Lower lobe of right lung (tissue), 2 donors: ENCODE measurements at regions not wholly inside any gene's neighbourhood (a gene's known extent, or its start where the extent isn't known, plus 50 kb on each side); places are given as distances from the start of the nearest gene placed in this dataset.
"Not testable (repeated sequence)": the region's sequence is repeated elsewhere in the genome, so short reads cannot be mapped to it uniquely, and the experiment has no call there.

Experiments
- ATAC-seq, 2 donors: fragments of 200-7000 bp; cut with Tn5 transposase; one replicate each; pipeline ENCODE4 v1.9.1; 2020 to 2022; ENCODE audit warnings: mild to moderate bottlenecking in 2 of 2, moderate library complexity in 2 of 2
- DNase-seq: peaks from one replicate; pipeline ENCODE4 v3.0.0-alpha.2; 2020
- H3K27ac ChIP-seq: fragments of 200-600 bp; one replicate; pipeline ENCODE4 v1.8.0; 2022
- H3K27me3 ChIP-seq: fragments of 200-600 bp; one replicate; pipeline ENCODE4 v1.8.0; 2022; ENCODE audit warnings: low read depth
- H3K36me3 ChIP-seq: fragments of 200-600 bp; one replicate; pipeline ENCODE4 v1.8.0; 2022; ENCODE audit warnings: mild to moderate bottlenecking
- H3K4me1 ChIP-seq: fragments of 200-600 bp; one replicate; pipeline ENCODE4 v1.8.0; 2022
- H3K4me3 ChIP-seq: fragments of 200-600 bp; one replicate; pipeline ENCODE4 v1.8.0; 2022; ENCODE audit warnings: mild to moderate bottlenecking
- H3K9me3 ChIP-seq: fragments of 200-600 bp; one replicate; pipeline ENCODE4 v1.8.0; 2022
- CTCF ChIP-seq: fragments of 200-600 bp; IDR thresholded peaks from one replicate; pipeline ENCODE4 v1.8.0; 2022; ENCODE audit warnings: antibody characterized with exemption, mild to moderate bottlenecking
- intact Hi-C: fragments of 100-400 bp; cut with DNase I; formaldehyde crosslinking; loops from one replicate; pipeline ENCODE4 v1.11.0; 2022
- donor health status: DM: no; HTN: yes; CAD: no; lungs with severe emphysema.

- Histone ChIP-seq H3K36me3 (no peaks in the 10 kb centered on the region), H3K4me1 (peaks cover 11% of the 10 kb centered on the region), H3K27ac (no peak overlapping the region), H3K4me3 (no peak overlapping the region), H3K27me3 (no peaks in the 10 kb centered on the region), H3K9me3 (no peaks in the 10 kb centered on the region)
- TF ChIP-seq CTCF = no peak
- no peak for ATAC-seq
- no peak for DNase-seq
- intact Hi-C loops = no loop called here
These were observed 221.2 kb upstream of the ALCAM start for GRCh38 chr3:105145511-105145910.

GRCh38 chr3:105149197-105149596 lies 217.5 kb upstream of the ALCAM start:
- H3K9me3 ChIP-seq, intact Hi-C loops, H3K36me3 ChIP-seq: not testable (repeated sequence)

GRCh38 chr3:105152987-105153386 lies 213.7 kb upstream of the ALCAM start:
- Histone ChIP-seq H3K4me3 (no peak overlapping the region), H3K27ac (no peak overlapping the region), H3K9me3 (no peaks in the 10 kb centered on the region), H3K4me1 (no peaks in the 10 kb centered on the region), H3K27me3 (no peaks in the 10 kb centered on the region), H3K36me3 (no peaks in the 10 kb centered on the region)
- DNase-seq (no peak), ATAC-seq (no peak)
- intact Hi-C loops = no loop called here
- TF ChIP-seq CTCF = no peak

More at GRCh38 chr3:105149197-105149596, 217.5 kb upstream of the ALCAM start:
- H3K27ac ChIP-seq, ATAC-seq, H3K4me1 ChIP-seq, H3K4me3 ChIP-seq, DNase-seq, H3K27me3 ChIP-seq: not testable (repeated sequence)

- DNase-seq = no peak
- no peaks in the 10 kb centered on the region for H3K27me3 ChIP-seq
- H3K27ac ChIP-seq = no peak overlapping the region
- H3K4me1 ChIP-seq = no peaks in the 10 kb centered on the region
- intact Hi-C loops = no loop called here
- no peaks in the 10 kb centered on the region for H3K9me3 ChIP-seq
- no peak overlapping the region for H3K4me3 ChIP-seq
- no peaks in the 10 kb centered on the region for H3K36me3 ChIP-seq
- TF ChIP-seq CTCF = no peak
- ATAC-seq = no peak
These were observed 212.0 kb upstream of the ALCAM start for GRCh38 chr3:105154692-105155091.

GRCh38 chr3:105157067-105157765 lies 209.5 kb upstream of the ALCAM start:
- no peaks in the 10 kb centered on the region for H3K27me3 ChIP-seq
- H3K36me3 ChIP-seq = no peaks in the 10 kb centered on the region
- H3K4me1 ChIP-seq = no peaks in the 10 kb centered on the region
- H3K27ac ChIP-seq = no peak overlapping the region
- no peaks in the 10 kb centered on the region for H3K9me3 ChIP-seq
- TF ChIP-seq CTCF = no peak
- H3K4me3 ChIP-seq = no peak overlapping the region
- DNase-seq (no peak), ATAC-seq (no peak)
- intact Hi-C loops = no loop called here

- no peak for TF ChIP-seq CTCF
- Histone ChIP-seq H3K27ac (no peak overlapping the region), H3K36me3 (no peaks in the 10 kb centered on the region), H3K4me3 (no peak overlapping the region), H3K4me1 (no peaks in the 10 kb centered on the region), H3K27me3 (no peaks in the 10 kb centered on the region), H3K9me3 (no peaks in the 10 kb centered on the region)
- ATAC-seq (no peak), DNase-seq (no peak)
- intact Hi-C loops = no loop called here
These were observed 209.0 kb upstream of the ALCAM start for GRCh38 chr3:105157766-105158085.
